Duodenal mucosa (tissue), 2 donors: ENCODE measurements at regions not wholly inside any gene's neighbourhood (a gene's known extent, or its start where the extent isn't known, plus 50 kb on each side); places are given as distances from the start of the nearest gene placed in this dataset.

Experiments used
- H3K27ac ChIP-seq: one replicate; pipeline ENCODE4 v1.7.0; 2013; ENCODE audit warnings: low read depth, low read length
- H3K27me3 ChIP-seq, 2 donors: one replicate each; pipeline ENCODE4 v1.7.0; 2013; ENCODE audit warnings: low read length in 2 of 2, control low read depth in 1 of 2; ENCODE audit not compliant: insufficient read depth in 2 of 2, control insufficient read depth in 1 of 2
- H3K36me3 ChIP-seq, 2 donors: one replicate each; pipeline ENCODE4 v1.7.0; 2013; ENCODE audit warnings: low read length in 2 of 2, control low read depth in 1 of 2; ENCODE audit not compliant: insufficient read depth in 2 of 2, control insufficient read depth in 1 of 2
- H3K4me1 ChIP-seq, 2 donors: one replicate each; pipeline ENCODE4 v1.7.0; 2013; ENCODE audit warnings: low read length in 2 of 2, control low read depth in 1 of 2; ENCODE audit not compliant: insufficient read depth in 2 of 2, control insufficient read depth in 1 of 2
- H3K4me3 ChIP-seq, 2 donors: one replicate each; pipeline ENCODE4 v1.7.0; 2013; ENCODE audit warnings: low read length in 2 of 2, low read depth in 1 of 2
- H3K9ac ChIP-seq, 2 donors: one replicate each; pipeline ENCODE4 v1.7.0; 2013; ENCODE audit warnings: low read length in 2 of 2, low read depth in 1 of 2
- H3K9me3 ChIP-seq, 2 donors: one replicate each; pipeline ENCODE4 v1.7.0; 2013; ENCODE audit warnings: low read length in 2 of 2, control low read depth in 1 of 2; ENCODE audit not compliant: control insufficient read depth in 1 of 2

DNA sequence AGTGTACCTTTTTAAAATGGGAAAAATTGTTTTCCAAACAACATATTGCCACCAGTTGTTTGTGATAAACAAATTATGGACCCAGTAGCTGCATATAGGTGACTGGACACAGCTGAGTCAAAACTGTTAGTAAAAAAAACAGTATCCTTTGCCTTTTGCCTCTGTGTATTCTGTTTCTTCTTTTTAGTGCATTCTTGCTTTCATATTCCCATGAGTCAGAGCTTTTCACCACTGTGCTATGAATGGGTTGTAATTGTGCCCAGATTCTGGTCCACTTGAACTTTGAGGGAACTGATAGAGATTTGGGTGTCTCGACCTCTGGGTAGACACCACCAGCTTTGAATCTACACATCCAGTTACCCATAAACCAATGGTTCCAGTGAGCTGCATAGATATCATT is 1441.9 kb upstream of the ZEB2 start:
- Histone ChIP-seq H3K4me3 (no peak overlapping the region), H3K27me3 (no peaks in the 10 kb centered on the region), H3K27ac (no peak overlapping the region), H3K4me1 (no peaks in the 10 kb centered on the region), H3K9me3 (no peaks in the 10 kb centered on the region), H3K9ac (no peak overlapping the region), H3K36me3 (no peaks in the 10 kb centered on the region)

DNA sequence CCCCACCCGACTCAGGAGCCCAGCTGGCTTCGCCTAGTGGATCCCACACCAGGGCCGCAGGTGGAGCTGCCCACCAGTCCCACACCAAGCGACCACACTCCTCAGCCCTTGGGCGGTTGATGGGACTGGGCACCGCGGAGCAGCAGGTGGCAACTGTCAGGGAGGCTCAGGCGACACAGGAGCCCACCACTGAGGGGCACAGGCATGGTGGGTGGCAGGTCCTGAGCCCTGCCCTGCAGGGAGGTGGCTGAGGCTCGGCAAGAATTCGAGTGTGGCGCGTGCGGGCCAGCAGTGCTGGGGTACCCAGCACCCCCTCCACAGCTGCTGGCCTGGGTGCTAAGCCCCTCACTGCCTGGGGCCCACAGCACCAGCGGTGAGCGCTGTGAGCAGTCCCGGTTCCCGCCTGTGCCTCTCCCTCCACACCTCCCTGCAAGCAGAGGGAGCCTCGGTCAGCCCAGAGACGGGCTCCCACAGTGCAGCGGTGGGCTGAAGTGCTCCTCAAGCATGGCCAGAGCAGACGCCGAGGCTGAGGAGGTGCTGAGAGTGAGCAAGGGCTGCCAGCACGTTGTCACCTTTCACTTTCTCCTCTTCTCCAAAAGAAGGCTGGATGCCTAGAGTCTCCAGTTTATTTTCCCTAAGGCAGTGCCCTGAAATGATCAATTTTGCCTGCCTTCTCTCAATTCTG is 1440.7 kb upstream of the ZEB2 start:
- H3K36me3 ChIP-seq = no peaks in the 10 kb centered on the region
- H3K27ac ChIP-seq = no peak overlapping the region
- H3K4me1 ChIP-seq = no peaks in the 10 kb centered on the region
- H3K27me3 ChIP-seq = no peaks in the 10 kb centered on the region
- H3K9me3 ChIP-seq = no peaks in the 10 kb centered on the region
- H3K4me3 ChIP-seq = no peak overlapping the region
- no peak overlapping the region for H3K9ac ChIP-seq

DNA sequence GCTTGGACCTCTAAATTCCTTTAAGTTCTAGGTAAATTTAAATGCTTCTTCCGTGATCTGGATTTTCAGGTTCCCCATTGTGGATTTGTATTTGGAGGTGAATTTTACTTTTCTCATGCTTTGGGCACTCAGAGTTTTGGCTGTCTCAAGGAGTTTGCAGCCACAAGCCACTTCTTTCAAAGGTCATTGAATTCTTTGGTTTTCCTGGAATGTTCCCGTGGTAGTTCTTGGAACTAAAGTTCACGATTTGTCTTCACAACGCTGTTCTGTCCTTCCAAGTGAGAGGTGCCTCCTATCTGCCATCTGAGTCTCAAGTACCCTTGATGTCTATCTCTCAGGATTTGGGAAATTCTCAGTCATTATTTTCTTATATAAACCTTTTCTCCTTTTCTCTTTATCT is 1438.7 kb upstream of the ZEB2 start:
- Histone ChIP-seq H3K36me3 (no peaks in the 10 kb centered on the region), H3K9me3 (no peaks in the 10 kb centered on the region), H3K9ac (no peak overlapping the region), H3K4me1 (no peaks in the 10 kb centered on the region), H3K27ac (no peak overlapping the region), H3K27me3 (no peaks in the 10 kb centered on the region), H3K4me3 (no peak overlapping the region)

GRCh38 chr2:145957929-145958328 is 1438.0 kb upstream of the ZEB2 start:
- Histone ChIP-seq H3K4me1 (no peaks in the 10 kb centered on the region), H3K27me3 (no peaks in the 10 kb centered on the region), H3K4me3 (no peak overlapping the region), H3K27ac (no peak overlapping the region), H3K36me3 (no peaks in the 10 kb centered on the region), H3K9me3 (no peaks in the 10 kb centered on the region), H3K9ac (no peak overlapping the region)

GRCh38 chr2:145939949-145940348 is 1420.0 kb upstream of the ZEB2 start:
- no peak overlapping the region for H3K4me3 ChIP-seq
- no peak overlapping the region for H3K9ac ChIP-seq
- no peak overlapping the region for H3K27ac ChIP-seq
- no peaks in the 10 kb centered on the region for H3K27me3 ChIP-seq
- no peaks in the 10 kb centered on the region for H3K4me1 ChIP-seq
- no peaks in the 10 kb centered on the region for H3K36me3 ChIP-seq
- no peaks in the 10 kb centered on the region for H3K9me3 ChIP-seq

DNA sequence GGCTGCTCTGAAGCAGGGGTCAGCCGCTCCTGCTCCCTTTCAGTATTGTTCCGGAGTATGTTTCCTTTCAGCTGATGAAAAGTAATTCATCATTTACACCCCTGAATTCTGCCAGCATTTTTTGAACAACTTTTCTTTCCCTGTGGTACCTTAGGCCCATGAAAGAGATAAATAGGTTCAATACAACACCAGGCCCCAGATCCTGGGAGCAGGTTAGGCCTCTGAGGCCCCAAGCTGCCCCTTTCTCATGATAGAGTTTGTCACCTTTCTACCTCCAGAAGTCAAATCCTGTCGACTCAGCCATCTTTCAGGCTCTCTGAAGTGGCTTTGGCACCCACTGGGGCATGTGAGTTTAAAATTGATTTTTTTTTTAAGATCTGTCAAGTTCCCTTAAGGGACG is 1415.1 kb upstream of the ZEB2 start:
- Histone ChIP-seq H3K9ac (no peak overlapping the region), H3K36me3 (no peaks in the 10 kb centered on the region), H3K27me3 (no peaks in the 10 kb centered on the region)

DNA sequence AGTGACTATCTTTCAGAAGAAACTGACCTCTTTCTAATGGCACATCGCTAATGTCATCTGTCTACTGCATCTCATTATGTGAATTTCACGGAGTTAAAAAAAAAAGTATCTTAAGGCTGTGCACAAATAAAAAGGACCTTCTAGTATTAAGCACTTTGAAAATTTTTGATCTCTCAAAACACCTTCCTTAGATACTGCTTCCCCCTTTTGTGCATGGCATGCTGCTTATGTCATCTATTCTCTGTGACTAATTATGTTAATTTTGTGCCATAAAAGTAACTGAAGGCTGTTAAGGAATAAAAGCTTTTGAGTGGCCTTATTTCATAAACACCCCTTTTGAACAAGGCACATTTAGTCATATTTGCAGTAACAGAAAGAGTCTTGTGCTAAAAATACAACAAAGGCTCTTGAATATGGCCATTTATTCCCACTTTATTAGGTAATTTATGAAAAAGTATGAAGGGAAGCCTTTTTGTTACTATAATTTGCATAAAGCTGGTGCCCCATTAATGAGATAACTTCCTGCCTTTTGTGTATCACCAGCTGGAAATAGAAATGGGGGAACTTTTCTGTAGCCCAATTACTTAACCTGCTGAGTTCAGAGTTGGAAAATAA is 1412.0 kb upstream of the ZEB2 start:
- no peaks in the 10 kb centered on the region for H3K27me3 ChIP-seq
- no peaks in the 10 kb centered on the region for H3K4me1 ChIP-seq
- H3K36me3 ChIP-seq = no peaks in the 10 kb centered on the region
- H3K9me3 ChIP-seq = no peaks in the 10 kb centered on the region
- no peak overlapping the region for H3K9ac ChIP-seq
- H3K27ac ChIP-seq = no peak overlapping the region
- no peak overlapping the region for H3K4me3 ChIP-seq

More for the DNA sequence above, 1415.1 kb upstream of the ZEB2 start:
- Histone ChIP-seq H3K4me1 (no peaks in the 10 kb centered on the region), H3K4me3 (no peak overlapping the region), H3K9me3 (no peaks in the 10 kb centered on the region), H3K27ac (no peak overlapping the region)

- no peak overlapping the region for H3K4me3 ChIP-seq
- H3K9ac ChIP-seq = no peak overlapping the region
- no peaks in the 10 kb centered on the region for H3K4me1 ChIP-seq
- H3K36me3 ChIP-seq = no peaks in the 10 kb centered on the region
- H3K27ac ChIP-seq = no peak overlapping the region
- no peaks in the 10 kb centered on the region for H3K27me3 ChIP-seq
- no peaks in the 10 kb centered on the region for H3K9me3 ChIP-seq
These were observed 1410.4 kb upstream of the ZEB2 start for GRCh38 chr2:145930318-145930717.

- Histone ChIP-seq H3K36me3 (no peaks in the 10 kb centered on the region), H3K27me3 (no peaks in the 10 kb centered on the region), H3K4me1 (no peaks in the 10 kb centered on the region), H3K4me3 (no peak overlapping the region), H3K27ac (no peak overlapping the region), H3K9ac (no peak overlapping the region), H3K9me3 (no peaks in the 10 kb centered on the region)
These were observed 1407.4 kb upstream of the ZEB2 start for GRCh38 chr2:145927131-145927950.

DNA sequence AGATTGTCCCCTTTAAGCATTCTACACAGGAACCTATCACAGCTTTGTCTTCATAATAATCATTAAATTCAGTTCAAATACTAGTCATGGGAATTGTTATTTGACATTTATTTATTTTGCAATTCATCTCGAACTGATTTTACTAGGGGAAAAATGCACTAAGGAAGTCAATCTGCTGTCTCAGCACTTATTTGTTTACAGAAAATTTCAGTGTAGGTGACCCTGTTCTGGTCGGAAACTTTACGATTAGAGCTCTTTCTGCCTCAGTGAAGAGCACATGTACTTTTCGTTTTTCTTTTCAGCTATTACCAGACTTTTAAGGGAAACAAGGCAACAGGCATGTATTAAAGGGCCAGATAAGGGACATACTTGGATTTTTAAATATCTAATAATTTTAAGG is 1405.7 kb upstream of the ZEB2 start:
- no peak overlapping the region for H3K4me3 ChIP-seq
- no peak overlapping the region for H3K9ac ChIP-seq
- H3K4me1 ChIP-seq = no peaks in the 10 kb centered on the region
- H3K27me3 ChIP-seq = no peaks in the 10 kb centered on the region
- H3K36me3 ChIP-seq = no peaks in the 10 kb centered on the region
- no peak overlapping the region for H3K27ac ChIP-seq
- H3K9me3 ChIP-seq = no peaks in the 10 kb centered on the region
